MM.1S (cell line): ENCODE measurements at regions not wholly inside any gene's neighbourhood (a gene's known extent, or its start where the extent isn't known, plus 50 kb on each side); places are given as distances from the start of the nearest gene placed in this dataset.

ENCODE experiments used
- DNase-seq: peaks from one replicate; pipeline ENCODE4 v3.0.0-alpha.2; 2015
- H2AFZ ChIP-seq: fragments of 300-600 bp; sonication (generic); 2 replicates; pipeline ENCODE4 v1.6.0; 2016; ENCODE audit warnings: antibody characterized with exemption, low read length
- H3F3A ChIP-seq: fragments of 300-600 bp; sonication (generic); 2 replicates; pipeline ENCODE4 v1.6.1; 2016; ENCODE audit warnings: mild to moderate bottlenecking, antibody characterized with exemption, low read length, moderate library complexity, mixed read lengths; ENCODE audit not compliant: insufficient read depth
- H3K27ac ChIP-seq: fragments of 300-600 bp; sonication (generic); 2 replicates; pipeline ENCODE4 v1.5.1; 2016; ENCODE audit warnings: mild to moderate bottlenecking, low read length
- H3K27me3 ChIP-seq: fragments of 300-600 bp; sonication (generic); replicated peaks from 2 replicates; pipeline ENCODE4 v1.6.0; 2016; ENCODE audit warnings: low read length; ENCODE audit not compliant: insufficient read depth
- H3K36me3 ChIP-seq: fragments of 300-600 bp; sonication (generic); replicated peaks from 2 replicates; pipeline ENCODE4 v1.6.1; 2016; ENCODE audit warnings: mild to moderate bottlenecking, low read length, mixed read lengths; ENCODE audit not compliant: insufficient read depth
- H3K4me1 ChIP-seq: fragments of 300-600 bp; sonication (generic); 2 replicates; pipeline ENCODE4 v1.6.1; 2016; ENCODE audit warnings: low read length, mixed read lengths
- H3K4me2 ChIP-seq: fragments of 300-600 bp; sonication (generic); 2 replicates; pipeline ENCODE4 v1.6.0; 2016; ENCODE audit warnings: low read depth, low read length
- H3K4me3 ChIP-seq: fragments of 300-600 bp; sonication (generic); 2 replicates; pipeline ENCODE4 v1.5.1; 2016; ENCODE audit warnings: low read length, mixed read lengths
- H3K79me2 ChIP-seq: fragments of 300-600 bp; sonication (generic); 2 replicates; pipeline ENCODE4 v1.6.1; 2016; ENCODE audit warnings: mixed run types, low read length, mixed read lengths
- H3K9ac ChIP-seq: fragments of 300-600 bp; sonication (generic); 2 replicates; pipeline ENCODE4 v1.6.1; 2016; ENCODE audit warnings: low read length, mixed read lengths
- H3K9me2 ChIP-seq: fragments of 300-600 bp; sonication (generic); replicated peaks from 2 replicates; pipeline ENCODE4 v1.6.1; 2016; ENCODE audit warnings: mild to moderate bottlenecking, low read length, mixed read lengths; ENCODE audit not compliant: insufficient read depth
- H3K9me3 ChIP-seq: fragments of 300-600 bp; sonication (generic); replicated peaks from 2 replicates; pipeline ENCODE4 v1.6.1; 2016; ENCODE audit warnings: mild to moderate bottlenecking, low read length, mixed read lengths; ENCODE audit not compliant: insufficient read depth
- H4K20me1 ChIP-seq: fragments of 300-600 bp; sonication (generic); 2 replicates; pipeline ENCODE4 v1.6.1; 2016; ENCODE audit warnings: mild to moderate bottlenecking, low read length, moderate library complexity, mixed read lengths; ENCODE audit not compliant: insufficient read depth
- EZH2 ChIP-seq: fragments of 300-600 bp; sonication (generic); optimal IDR thresholded peaks from 2 replicates; pipeline ENCODE3; 2017; ENCODE audit warnings: low read depth, mild to moderate bottlenecking, antibody characterized with exemption, low read length, mixed read lengths
- EZH2phosphoT487 ChIP-seq: fragments of 300-600 bp; sonication (generic); IDR thresholded peaks from 2 replicates; pipeline ENCODE4 v1.6.1; 2018; ENCODE audit warnings: antibody characterized with exemption, low read length
- TF ChIP-seq, protein P1 (sequence below): fragments of 300-600 bp; sonication (generic); IDR thresholded peaks from 2 replicates; pipeline ENCODE4 v1.5.1; 2016; ENCODE audit warnings: antibody characterized with exemption, low read length, mixed read lengths

DNA sequence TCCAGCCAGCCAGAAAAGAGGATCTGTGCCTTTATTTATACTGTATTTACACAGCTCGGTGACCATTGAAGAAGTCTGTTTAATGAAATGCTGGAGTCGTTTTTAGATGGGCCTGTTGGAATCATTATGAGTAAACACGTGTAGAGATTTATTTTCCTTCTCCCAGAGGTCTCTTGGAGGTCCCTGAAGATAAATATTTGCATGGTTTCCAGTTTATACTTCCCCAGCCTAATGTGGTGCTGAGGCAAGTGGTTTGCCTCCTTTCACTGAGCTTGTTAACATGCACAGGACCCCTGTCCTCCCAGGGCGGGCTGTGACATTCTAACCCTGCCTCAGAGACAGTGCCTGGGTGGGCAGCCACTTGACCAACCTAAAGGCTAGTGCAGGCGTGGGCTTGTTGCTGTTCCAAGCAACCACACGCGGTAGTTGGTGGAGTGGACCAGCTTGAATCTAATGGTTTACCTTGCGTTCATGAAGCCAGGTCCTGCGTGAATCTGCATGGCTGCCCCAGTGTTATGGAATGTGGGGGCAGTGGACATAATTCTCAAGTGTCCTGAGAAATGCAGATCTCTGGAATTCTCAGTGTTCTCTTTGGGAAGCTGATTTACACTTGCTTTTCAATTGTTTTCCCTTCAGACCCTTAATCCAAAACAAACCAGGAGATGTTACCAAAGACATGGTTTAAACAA lies 130.2 kb upstream of the DLX2 start:
- H3K27me3 ChIP-seq: 0 out of 2 replicates have a peak, but pooled peaks cover 10% of the 10 kb centered on the region
- H3K9ac ChIP-seq: no peak overlapping the region
- H3K27ac ChIP-seq: no peak overlapping the region
- H4K20me1 ChIP-seq: no peaks in the 10 kb centered on the region
- H3K4me1 ChIP-seq: no peaks in the 10 kb centered on the region
- H2AFZ ChIP-seq: no peak overlapping the region
- H3K4me2 ChIP-seq: no peak overlapping the region
- no peaks in the 10 kb centered on the region for H3F3A ChIP-seq
- H3K9me2 ChIP-seq: no peaks in the 10 kb centered on the region
- no peak for DNase-seq
- H3K4me3 ChIP-seq: no peak overlapping the region
- no peak for TF ChIP-seq EZH2
- TF ChIP-seq, protein P1, sequence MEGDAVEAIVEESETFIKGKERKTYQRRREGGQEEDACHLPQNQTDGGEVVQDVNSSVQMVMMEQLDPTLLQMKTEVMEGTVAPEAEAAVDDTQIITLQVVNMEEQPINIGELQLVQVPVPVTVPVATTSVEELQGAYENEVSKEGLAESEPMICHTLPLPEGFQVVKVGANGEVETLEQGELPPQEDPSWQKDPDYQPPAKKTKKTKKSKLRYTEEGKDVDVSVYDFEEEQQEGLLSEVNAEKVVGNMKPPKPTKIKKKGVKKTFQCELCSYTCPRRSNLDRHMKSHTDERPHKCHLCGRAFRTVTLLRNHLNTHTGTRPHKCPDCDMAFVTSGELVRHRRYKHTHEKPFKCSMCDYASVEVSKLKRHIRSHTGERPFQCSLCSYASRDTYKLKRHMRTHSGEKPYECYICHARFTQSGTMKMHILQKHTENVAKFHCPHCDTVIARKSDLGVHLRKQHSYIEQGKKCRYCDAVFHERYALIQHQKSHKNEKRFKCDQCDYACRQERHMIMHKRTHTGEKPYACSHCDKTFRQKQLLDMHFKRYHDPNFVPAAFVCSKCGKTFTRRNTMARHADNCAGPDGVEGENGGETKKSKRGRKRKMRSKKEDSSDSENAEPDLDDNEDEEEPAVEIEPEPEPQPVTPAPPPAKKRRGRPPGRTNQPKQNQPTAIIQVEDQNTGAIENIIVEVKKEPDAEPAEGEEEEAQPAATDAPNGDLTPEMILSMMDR: no peak
- no peak for TF ChIP-seq EZH2phosphoT487
- no peaks in the 10 kb centered on the region for H3K79me2 ChIP-seq
- no peaks in the 10 kb centered on the region for H3K36me3 ChIP-seq
- H3K9me3 ChIP-seq: no peaks in the 10 kb centered on the region

DNA sequence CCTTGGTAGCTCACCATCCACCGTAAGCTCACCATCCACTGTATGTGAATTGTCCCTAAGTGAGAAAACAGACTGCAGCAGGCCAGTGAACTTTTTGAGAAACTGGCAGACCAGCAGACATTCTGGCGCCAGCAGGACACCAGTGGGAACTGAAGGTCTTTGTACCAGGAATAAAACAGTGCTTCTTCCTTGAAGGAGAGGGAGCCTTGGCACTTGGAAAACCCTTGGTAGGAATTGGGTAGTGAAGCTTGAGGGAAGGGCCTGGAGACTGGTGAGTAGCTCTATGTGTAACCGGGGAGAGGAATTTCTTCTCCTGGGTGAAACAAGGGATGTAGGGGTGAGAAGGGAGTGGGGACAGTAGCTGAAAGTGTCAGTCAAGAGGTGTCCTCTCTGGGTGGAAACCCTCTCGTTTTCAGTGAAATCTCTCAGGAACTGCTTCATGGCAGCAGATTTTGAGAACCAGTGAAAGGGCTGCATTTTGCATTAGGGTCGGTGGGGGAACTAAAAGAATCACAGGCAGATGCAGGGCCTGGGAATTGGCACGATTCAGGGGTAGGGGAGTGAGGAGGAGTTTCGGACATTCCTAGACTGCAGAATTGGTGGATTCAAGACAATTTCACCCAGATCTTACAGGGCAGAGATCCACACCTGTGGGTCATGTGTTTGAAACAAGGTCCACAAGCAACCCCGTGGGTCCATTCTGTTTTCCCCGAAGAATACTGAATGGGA lies 131.5 kb upstream of the DLX2 start:
- H3K4me2 ChIP-seq: peak overlapping the region; percentile 69; the same call in 1 of the 2 replicates
- 0 out of 2 replicates have a peak, but pooled peaks cover 10% of the 10 kb centered on the region for H3K27me3 ChIP-seq

DNA sequence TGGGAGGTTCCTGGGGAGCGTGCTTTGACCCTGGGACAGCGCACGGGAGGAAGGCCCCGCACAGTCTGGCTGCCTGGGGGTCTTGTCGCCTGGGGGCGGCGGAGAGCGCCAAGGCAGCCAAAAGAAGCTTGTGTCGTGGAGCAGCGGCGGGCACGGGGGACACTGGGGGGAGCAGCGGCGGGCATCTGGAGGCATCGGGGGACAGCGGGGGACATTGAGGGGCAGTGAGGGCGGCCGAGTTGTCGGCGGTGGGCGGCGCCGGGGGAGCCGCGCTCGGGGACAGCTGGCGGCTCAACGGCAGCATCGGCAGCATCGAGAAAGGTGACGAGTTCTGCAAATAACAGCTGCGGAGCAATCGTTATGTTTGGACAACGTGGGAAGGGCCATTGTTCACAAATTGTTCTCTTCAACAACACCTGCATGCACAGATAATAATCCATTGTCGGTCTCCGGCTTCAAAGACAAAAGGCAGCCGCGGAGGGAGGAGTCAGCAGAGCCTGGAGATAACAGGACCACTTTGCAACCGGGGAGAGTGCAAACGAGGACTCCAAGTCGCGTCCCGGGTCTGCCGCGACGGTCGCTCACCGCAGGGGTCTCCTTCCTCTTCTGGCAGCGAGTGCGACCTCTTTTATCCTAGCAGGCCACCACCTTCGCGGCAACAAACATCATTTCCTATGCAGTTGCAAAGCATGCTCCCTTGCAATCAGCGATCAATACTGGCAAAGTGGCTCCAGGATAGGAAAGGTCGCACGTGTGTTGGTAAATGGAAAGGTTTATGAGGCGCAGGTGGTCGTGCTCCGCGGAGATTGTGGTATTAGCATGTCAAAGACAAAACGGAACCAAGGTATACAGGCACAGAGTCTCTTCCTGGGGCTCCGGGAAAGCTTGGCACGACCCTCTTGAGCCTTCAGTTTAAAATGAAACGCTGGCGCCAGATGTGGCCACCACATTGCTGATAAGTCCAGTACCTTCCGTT lies 132.3 kb upstream of the DLX2 start:
- Histone ChIP-seq H3K27me3 (0 out of 2 replicates have a peak, but pooled peaks cover 10% of the 10 kb centered on the region), H3K4me3 (peak overlapping the region; percentile 57), H3K9me2 (no peaks in the 10 kb centered on the region), H3K4me1 (no peaks in the 10 kb centered on the region), H3K27ac (no peak overlapping the region), H3K79me2 (no peaks in the 10 kb centered on the region), H2AFZ (peak overlapping the region; percentile 60), H3K36me3 (no peaks in the 10 kb centered on the region), H3K9ac (no peak overlapping the region; the same call in 1 of the 2 replicates), H3K9me3 (no peaks in the 10 kb centered on the region), H3K4me2 (peak overlapping the region; percentile 69), H4K20me1 (no peaks in the 10 kb centered on the region), H3F3A (no peaks in the 10 kb centered on the region)
- no peak for DNase-seq
- TF ChIP-seq, protein P1: no peak
- no peak for TF ChIP-seq EZH2
- TF ChIP-seq EZH2phosphoT487: no peak

More for the DNA sequence above, 131.5 kb upstream of the DLX2 start:
- no peaks in the 10 kb centered on the region for H4K20me1 ChIP-seq
- no peaks in the 10 kb centered on the region for H3K9me3 ChIP-seq
- H3K36me3 ChIP-seq: no peaks in the 10 kb centered on the region
- H3K4me3 ChIP-seq: no peak overlapping the region; the same call in 1 of the 2 replicates
- no peak overlapping the region for H3K27ac ChIP-seq
- H3K79me2 ChIP-seq: no peaks in the 10 kb centered on the region
- H2AFZ ChIP-seq: no peak overlapping the region; the same call in 1 of the 2 replicates
- no peaks in the 10 kb centered on the region for H3K9me2 ChIP-seq
- TF ChIP-seq EZH2phosphoT487 (no peak), EZH2 (no peak)
- TF ChIP-seq, protein P1: no peak
- no peaks in the 10 kb centered on the region for H3K4me1 ChIP-seq
- DNase-seq: no peak
- no peak overlapping the region for H3K9ac ChIP-seq
- H3F3A ChIP-seq: no peaks in the 10 kb centered on the region
